KBM-7 (cell line): ENCODE measurements at regions not wholly inside any gene's neighbourhood (a gene's known extent, or its start where the extent isn't known, plus 50 kb on each side); places are given as distances from the start of the nearest gene placed in this dataset.
"Not testable (repeated sequence)": the region's sequence is repeated elsewhere in the genome, so short reads cannot be mapped to it uniquely, and the experiment has no call there.

Experiments
- DNase-seq: peaks from one replicate; pipeline ENCODE4 v3.0.0-alpha.2; 2015
- in situ Hi-C: fragments of 300-500 bp; cut with MboI; formaldehyde crosslinking; loops from 2 replicates; pipeline ENCODE4 v1.14.3; 2020; ENCODE audit warnings: low sequenced_read_pairs, low pct_unique_long_range_greater_than_20kb, mixed read lengths

- DNase-seq, result no peak
- in situ Hi-C loops, result no loop called here
These were observed 1146.8 kb downstream of the UQCRFS1 start for GRCh38 chr19:28066161-28066560.

- DNase-seq, result no peak
- in situ Hi-C loops, result no loop called here
These were observed 1147.9 kb downstream of the UQCRFS1 start for GRCh38 chr19:28065026-28065425.

GRCh38 chr19:28063702-28064101 is 1149.2 kb downstream of the UQCRFS1 start:
- in situ Hi-C loops, result no loop called here
- no peak for DNase-seq

- DNase-seq, result no peak
- in situ Hi-C loops, result no loop called here
These were observed 1151.8 kb downstream of the UQCRFS1 start for GRCh38 chr19:28061111-28061510.

GRCh38 chr19:28057026-28057425 is 1155.9 kb downstream of the UQCRFS1 start:
- DNase-seq, in situ Hi-C loops: not testable (repeated sequence)

GRCh38 chr19:28051047-28051446 is 1161.9 kb downstream of the UQCRFS1 start:
- in situ Hi-C loops, result no loop called here

GRCh38 chr19:28049875-28050274 is 1163.1 kb downstream of the UQCRFS1 start:
- no peak for DNase-seq
- in situ Hi-C loops, result no loop called here

More at GRCh38 chr19:28051047-28051446, 1161.9 kb downstream of the UQCRFS1 start:
- DNase-seq, result no peak

GRCh38 chr19:28046932-28047331 is 1166.0 kb downstream of the UQCRFS1 start:
- no peak for DNase-seq
- in situ Hi-C loops, result no loop called here

- in situ Hi-C loops, result no loop called here
- DNase-seq, result no peak
These were observed 1167.3 kb downstream of the UQCRFS1 start for GRCh38 chr19:28045621-28046020.

GRCh38 chr19:28044477-28044876 is 1168.5 kb downstream of the UQCRFS1 start:
- in situ Hi-C loops, result no loop called here
- no peak for DNase-seq

GRCh38 chr19:28042516-28042915 is 1170.4 kb downstream of the UQCRFS1 start:
- DNase-seq, result no peak
- in situ Hi-C loops, result no loop called here

GRCh38 chr19:28039677-28040381 is 1173.1 kb downstream of the UQCRFS1 start:
- no peak for DNase-seq
- in situ Hi-C loops, result no loop called here

- in situ Hi-C loops, result no loop called here
- no peak for DNase-seq
These were observed 1175.8 kb downstream of the UQCRFS1 start for GRCh38 chr19:28037186-28037585.

- in situ Hi-C loops, result no loop called here
These were observed 1176.5 kb downstream of the UQCRFS1 start for GRCh38 chr19:28036486-28036885.

GRCh38 chr19:28034936-28035335 is 1178.0 kb downstream of the UQCRFS1 start:
- in situ Hi-C loops, result no loop called here

More at GRCh38 chr19:28036486-28036885, 1176.5 kb downstream of the UQCRFS1 start:
- DNase-seq, result no peak

GRCh38 chr19:28028881-28029444 is 1184.0 kb downstream of the UQCRFS1 start:
- DNase-seq, result no peak
- in situ Hi-C loops, result no loop called here

More at GRCh38 chr19:28034936-28035335, 1178.0 kb downstream of the UQCRFS1 start:
- DNase-seq, result no peak

GRCh38 chr19:28027116-28027515 is 1185.8 kb downstream of the UQCRFS1 start:
- in situ Hi-C loops, result no loop called here
- DNase-seq, result no peak

- in situ Hi-C loops, result no loop called here
- DNase-seq, result no peak
These were observed 1186.3 kb downstream of the UQCRFS1 start for GRCh38 chr19:28026636-28027035.

GRCh38 chr19:28024920-28025319 is 1188.0 kb downstream of the UQCRFS1 start:
- in situ Hi-C loops, result no loop called here
- DNase-seq, result no peak

GRCh38 chr19:28023064-28023463 is 1189.9 kb downstream of the UQCRFS1 start:
- DNase-seq, result no peak
- in situ Hi-C loops, result no loop called here

- no peak for DNase-seq
- in situ Hi-C loops, result no loop called here
These were observed 1190.4 kb downstream of the UQCRFS1 start for GRCh38 chr19:28022506-28022905.
